Activated naive CD4-positive, alpha-beta T cell treated with anti-CD3 and anti-CD28 coated beads, Interleukin-2, amount 50 U/mL, for 16 hours (primary cell): ENCODE measurements at regions not wholly inside any gene's neighbourhood (a gene's known extent, or its start where the extent isn't known, plus 50 kb on each side); places are given as distances from the start of the nearest gene placed in this dataset.

Experiments used
- DNase-seq: peaks from one replicate; pipeline ENCODE4 v3.0.0-alpha.2; 2020

- DNase-seq = no peak
Measured at GRCh38 chr4:111512081-111512783, 633.0 kb upstream of the FAM241A start.

- DNase-seq = no peak
Measured at GRCh38 chr4:111519683-111520082, 625.6 kb upstream of the FAM241A start.

GRCh38 chr4:111530446-111530845 lies 614.8 kb upstream of the FAM241A start:
- no peak for DNase-seq

- DNase-seq = no peak
Measured at GRCh38 chr4:111535792-111536191, 609.5 kb upstream of the FAM241A start.

GRCh38 chr4:111537165-111537564 lies 608.1 kb upstream of the FAM241A start:
- DNase-seq = no peak

- DNase-seq = no peak
Measured at GRCh38 chr4:111537871-111538270, 607.4 kb upstream of the FAM241A start.

GRCh38 chr4:111540671-111541070 lies 604.6 kb upstream of the FAM241A start:
- DNase-seq = no peak

GRCh38 chr4:111542056-111542455 lies 603.2 kb upstream of the FAM241A start:
- DNase-seq = no peak

- no peak for DNase-seq
Measured at GRCh38 chr4:111546881-111547280, 598.4 kb upstream of the FAM241A start.

- DNase-seq = no peak
Measured at GRCh38 chr4:111556141-111556781, 589.0 kb upstream of the FAM241A start.

GRCh38 chr4:111556851-111557250 lies 588.4 kb upstream of the FAM241A start:
- no peak for DNase-seq

GRCh38 chr4:111562826-111563225 lies 582.4 kb upstream of the FAM241A start:
- no peak for DNase-seq

GRCh38 chr4:111572470-111572869 lies 572.8 kb upstream of the FAM241A start:
- DNase-seq = no peak

- DNase-seq = no peak
Measured at GRCh38 chr4:111573386-111573785, 571.9 kb upstream of the FAM241A start.

- no peak for DNase-seq
Measured at GRCh38 chr4:111579767-111580166, 565.5 kb upstream of the FAM241A start.

- DNase-seq = no peak
Measured at GRCh38 chr4:111595456-111595855, 549.8 kb upstream of the FAM241A start.

GRCh38 chr4:111596491-111596890 lies 548.8 kb upstream of the FAM241A start:
- no peak for DNase-seq

- no peak for DNase-seq
Measured at GRCh38 chr4:111601671-111602070, 543.6 kb upstream of the FAM241A start.

- no peak for DNase-seq
Measured at GRCh38 chr4:111602848-111603247, 542.4 kb upstream of the FAM241A start.

- no peak for DNase-seq
Measured at GRCh38 chr4:111605111-111605510, 540.1 kb upstream of the FAM241A start.

- DNase-seq = no peak
Measured at GRCh38 chr4:111610681-111611080, 534.6 kb upstream of the FAM241A start.

GRCh38 chr4:111618908-111619307 lies 526.3 kb upstream of the FAM241A start:
- DNase-seq = no peak

GRCh38 chr4:111628437-111628836 lies 516.8 kb upstream of the FAM241A start:
- DNase-seq = no peak

- DNase-seq = no peak
Measured at GRCh38 chr4:111630705-111631104, 514.5 kb upstream of the FAM241A start.
